Central memory CD8-positive, alpha-beta T cell (primary cell): ENCODE measurements at regions not wholly inside any gene's neighbourhood (a gene's known extent, or its start where the extent isn't known, plus 50 kb on each side); places are given as distances from the start of the nearest gene placed in this dataset.
"Not testable (repeated sequence)": the region's sequence is repeated elsewhere in the genome, so short reads cannot be mapped to it uniquely, and the experiment has no call there.

Experiments
- ATAC-seq: fragments of 150-1000 bp; cut with Tn5 transposase; replicated peaks from 2 replicates; pipeline ENCODE4 v1.10.0; 2022; ENCODE audit warnings: mild to moderate bottlenecking, moderate FRiP score, moderate number of reproducible peaks; ENCODE audit not compliant: poor library complexity, severe bottlenecking; ENCODE audit errors: extremely low read depth
- DNase-seq, 2 donors: peaks; one replicate each; pipeline ENCODE4 v3.0.0; 2021; ENCODE audit warnings: low spot score in 2 of 2
- H3K27ac Mint-ChIP-seq: one replicate; pipeline ENCODE4 v1.8.0; 2022; ENCODE audit warnings: low read depth, mild to moderate bottlenecking, moderate library complexity, mixed read lengths
- H3K27me3 Mint-ChIP-seq: one replicate; pipeline ENCODE4 v1.8.0; 2022; ENCODE audit warnings: mixed read lengths
- H3K36me3 Mint-ChIP-seq: one replicate; pipeline ENCODE4 v1.8.0; 2022; ENCODE audit warnings: mild to moderate bottlenecking, moderate library complexity, mixed read lengths; ENCODE audit not compliant: insufficient read depth
- H3K4me1 Mint-ChIP-seq: one replicate; pipeline ENCODE4 v1.8.0; 2022; ENCODE audit warnings: mixed read lengths
- H3K4me3 Mint-ChIP-seq: one replicate; pipeline ENCODE4 v1.8.0; 2022; ENCODE audit warnings: mild to moderate bottlenecking, moderate library complexity, mixed read lengths
- H3K9me3 Mint-ChIP-seq: one replicate; pipeline ENCODE4 v1.8.0; 2022; ENCODE audit warnings: mixed read lengths

DNA sequence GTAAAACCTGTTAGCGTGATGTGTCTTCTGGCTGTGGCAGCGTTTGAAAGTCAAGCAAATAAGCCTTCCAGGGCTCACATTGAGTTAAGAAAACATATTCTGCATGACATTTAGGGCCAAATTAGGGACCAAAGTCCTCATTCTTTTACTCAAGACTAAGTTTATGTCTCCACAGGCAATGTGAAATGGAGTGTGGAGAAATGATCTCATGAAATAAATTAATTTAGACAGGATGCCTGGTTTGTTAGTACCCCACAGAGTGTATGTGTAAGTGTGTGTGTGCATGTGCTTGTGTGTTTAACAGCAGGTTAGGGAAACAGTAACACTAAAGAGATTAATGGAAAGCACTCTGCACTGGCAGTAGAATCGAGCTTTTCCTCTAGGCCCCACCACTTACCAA lies 82.9 kb upstream of the SNX2 start:
- no peak for ATAC-seq
- DNase-seq, result no peak
- no peak overlapping the region for H3K4me3 Mint-ChIP-seq
- peaks cover 16% of the 10 kb centered on the region for H3K27me3 Mint-ChIP-seq
- no peaks in the 10 kb centered on the region for H3K4me1 Mint-ChIP-seq
- no peaks in the 10 kb centered on the region for H3K9me3 Mint-ChIP-seq
- no peak overlapping the region for H3K27ac Mint-ChIP-seq
- H3K36me3 Mint-ChIP-seq, result no peaks in the 10 kb centered on the region

DNA sequence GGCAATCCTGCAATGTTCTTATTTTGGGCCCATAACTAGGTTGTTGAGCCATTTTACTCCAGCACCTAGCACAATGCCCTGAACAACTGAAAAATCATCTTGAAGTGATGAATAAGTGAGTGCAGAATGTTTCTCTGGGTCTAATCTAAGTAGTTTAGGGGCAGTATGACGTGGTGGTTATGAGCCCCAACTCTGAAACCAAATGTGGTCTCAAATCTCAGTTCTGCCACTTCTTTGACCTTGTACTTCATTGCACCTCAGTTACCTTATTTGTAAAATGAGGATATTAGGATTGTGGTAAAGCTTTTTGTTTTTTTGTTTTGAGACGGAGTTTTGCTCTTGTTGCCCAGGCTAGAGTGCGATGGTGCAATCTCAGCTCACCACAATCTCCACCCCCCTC lies 80.9 kb upstream of the SNX2 start:
- no peak for ATAC-seq
- no peak for DNase-seq
- no peaks in the 10 kb centered on the region for H3K4me1 Mint-ChIP-seq
- no peaks in the 10 kb centered on the region for H3K36me3 Mint-ChIP-seq
- no peaks in the 10 kb centered on the region for H3K9me3 Mint-ChIP-seq
- no peak overlapping the region for H3K27ac Mint-ChIP-seq
- peaks cover under 1% of the 10 kb centered on the region for H3K27me3 Mint-ChIP-seq
- no peak overlapping the region for H3K4me3 Mint-ChIP-seq

DNA sequence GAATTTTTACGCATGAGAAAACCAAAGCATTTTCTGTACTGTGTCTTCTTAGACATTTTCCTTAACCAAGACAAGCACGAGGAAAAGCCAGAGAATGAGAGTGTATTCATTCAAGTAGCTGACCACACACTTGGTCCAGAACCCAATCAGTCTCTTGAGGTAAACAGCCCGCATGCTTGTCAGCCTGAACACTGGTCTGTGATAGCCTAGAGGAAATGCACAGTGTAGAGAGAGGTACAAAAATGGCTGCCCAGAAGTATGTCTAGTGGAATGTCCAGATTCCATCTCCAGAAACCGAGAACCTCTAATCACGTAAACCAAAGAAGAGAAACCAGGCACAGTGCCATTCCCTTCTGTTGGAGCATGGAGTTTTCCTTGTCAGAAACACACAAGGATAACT lies 80.0 kb upstream of the SNX2 start:
- ATAC-seq (no peak), DNase-seq (no peak)
- no peak overlapping the region for H3K27ac Mint-ChIP-seq
- no peak overlapping the region for H3K4me3 Mint-ChIP-seq
- no peaks in the 10 kb centered on the region for H3K36me3 Mint-ChIP-seq
- no peaks in the 10 kb centered on the region for H3K9me3 Mint-ChIP-seq
- H3K4me1 Mint-ChIP-seq, result no peaks in the 10 kb centered on the region
- no peaks in the 10 kb centered on the region for H3K27me3 Mint-ChIP-seq

DNA sequence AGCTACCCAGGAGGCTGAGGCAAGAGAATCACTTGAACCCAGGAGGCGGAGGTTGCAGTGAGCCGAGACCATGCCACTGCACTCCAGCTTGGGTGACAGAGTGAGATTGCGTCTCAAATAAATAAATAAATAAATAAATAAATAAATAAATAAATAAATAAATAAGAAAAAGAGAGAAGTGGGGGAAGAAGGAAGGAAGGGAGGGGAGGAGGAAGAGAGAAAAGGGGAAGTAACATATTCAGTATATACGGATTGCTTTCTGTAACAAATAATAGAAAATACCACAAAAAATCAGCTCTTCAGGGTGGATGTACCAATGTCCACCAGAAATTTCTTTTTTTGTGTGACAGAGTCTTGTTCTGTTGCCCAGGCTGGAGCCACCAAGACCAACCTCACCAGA lies 78.1 kb upstream of the SNX2 start:
- H3K4me3 Mint-ChIP-seq, H3K36me3 Mint-ChIP-seq, H3K4me1 Mint-ChIP-seq, DNase-seq, H3K9me3 Mint-ChIP-seq, ATAC-seq, H3K27me3 Mint-ChIP-seq, H3K27ac Mint-ChIP-seq: not testable (repeated sequence)

DNA sequence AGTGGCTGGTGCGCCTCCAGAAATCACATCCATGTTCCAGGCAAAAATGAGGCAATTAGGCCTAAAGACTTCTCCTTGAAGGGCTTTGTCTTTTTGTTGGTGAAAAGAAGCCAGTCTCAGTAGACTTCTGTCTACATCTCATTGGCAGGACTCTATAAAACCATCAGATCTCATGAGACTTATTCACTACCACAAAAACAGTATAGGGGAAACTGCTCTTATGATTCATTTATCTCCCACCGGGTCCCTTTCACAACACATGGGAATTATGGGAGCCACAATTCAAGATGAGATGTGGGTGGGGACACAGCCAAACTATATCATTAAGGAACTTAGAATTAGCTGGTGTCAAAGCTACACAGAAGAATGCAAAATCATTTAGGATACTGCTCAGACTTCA lies 77.7 kb upstream of the SNX2 start:
- H3K27me3 Mint-ChIP-seq, result no peaks in the 10 kb centered on the region
- peaks cover 2% of the 10 kb centered on the region for H3K36me3 Mint-ChIP-seq
- no peaks in the 10 kb centered on the region for H3K9me3 Mint-ChIP-seq
- H3K27ac Mint-ChIP-seq, result no peak overlapping the region
- H3K4me3 Mint-ChIP-seq, result no peak overlapping the region
- ATAC-seq (no peak), DNase-seq (no peak)
- no peaks in the 10 kb centered on the region for H3K4me1 Mint-ChIP-seq

DNA sequence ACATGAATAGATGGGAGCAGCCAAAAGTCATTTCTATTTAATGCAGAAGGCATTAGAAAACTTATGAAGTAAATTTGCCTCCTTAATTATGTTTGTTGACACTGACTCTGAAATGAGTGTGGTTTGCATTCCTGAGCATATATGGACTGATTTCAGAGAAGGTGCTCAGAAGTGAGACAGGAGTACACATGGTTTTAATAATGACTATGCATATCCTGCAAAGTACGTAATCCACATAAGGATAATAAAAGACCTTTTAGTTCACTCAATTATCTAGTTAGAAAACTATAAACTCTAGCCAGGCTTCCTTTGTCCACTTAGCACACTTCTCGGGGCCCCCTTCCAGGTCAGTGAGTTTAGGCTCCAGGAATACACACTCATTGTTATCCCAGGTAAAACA lies 75.7 kb upstream of the SNX2 start:
- Mint-ChIP-seq H3K27ac (no peak overlapping the region), H3K36me3 (peaks cover 2% of the 10 kb centered on the region), H3K4me3 (no peak overlapping the region), H3K9me3 (no peaks in the 10 kb centered on the region), H3K4me1 (no peaks in the 10 kb centered on the region), H3K27me3 (no peaks in the 10 kb centered on the region)
- ATAC-seq (no peak), DNase-seq (no peak)

DNA sequence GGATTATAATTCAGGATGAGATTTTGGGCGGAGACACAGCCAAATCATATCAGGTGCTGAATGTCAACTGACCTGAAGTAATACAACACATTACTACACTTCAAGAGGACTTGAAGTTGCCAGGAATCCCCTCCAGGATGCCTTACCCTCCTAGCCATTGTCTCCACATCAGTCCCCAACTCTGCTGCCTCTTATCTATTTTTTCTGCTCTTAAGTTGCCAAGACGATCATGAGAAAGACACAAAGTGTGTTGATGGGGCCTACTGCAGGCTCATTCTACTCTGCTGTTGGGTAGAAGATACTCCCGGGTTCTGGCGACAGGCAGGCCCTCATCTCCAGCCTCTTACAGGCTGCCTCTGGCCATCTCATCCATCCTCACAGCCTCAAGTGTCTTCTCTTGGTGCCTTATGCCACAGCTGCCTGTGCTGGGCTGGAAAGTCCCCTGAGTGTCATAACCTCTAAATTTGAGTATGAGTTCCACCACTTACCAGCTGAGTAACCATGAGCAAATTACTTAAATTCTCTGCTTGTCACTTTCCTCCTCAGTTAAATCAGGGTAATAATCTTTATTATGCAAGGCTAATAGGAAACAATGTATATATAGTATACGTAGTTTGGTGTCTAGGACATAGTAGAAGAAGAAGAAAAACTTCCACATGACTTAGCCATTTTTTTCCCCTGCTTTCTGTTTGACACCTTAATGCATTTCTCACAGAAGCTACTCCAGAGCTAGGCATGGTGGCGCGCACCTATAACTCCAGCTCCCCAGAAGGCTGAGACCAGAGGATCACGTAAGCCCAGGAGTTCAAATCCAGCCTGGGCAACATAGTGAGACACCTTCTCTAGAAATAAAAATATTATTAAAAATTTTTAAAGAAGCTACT lies 73.0 kb upstream of the SNX2 start:
- Mint-ChIP-seq H3K9me3 (no peaks in the 10 kb centered on the region), H3K36me3 (peaks cover 2% of the 10 kb centered on the region), H3K27ac (peak overlapping the region; percentile 32), H3K27me3 (no peaks in the 10 kb centered on the region), H3K4me1 (no peaks in the 10 kb centered on the region), H3K4me3 (no peak overlapping the region)
- DNase-seq, result no peak
- peak; percentile 36 for ATAC-seq

DNA sequence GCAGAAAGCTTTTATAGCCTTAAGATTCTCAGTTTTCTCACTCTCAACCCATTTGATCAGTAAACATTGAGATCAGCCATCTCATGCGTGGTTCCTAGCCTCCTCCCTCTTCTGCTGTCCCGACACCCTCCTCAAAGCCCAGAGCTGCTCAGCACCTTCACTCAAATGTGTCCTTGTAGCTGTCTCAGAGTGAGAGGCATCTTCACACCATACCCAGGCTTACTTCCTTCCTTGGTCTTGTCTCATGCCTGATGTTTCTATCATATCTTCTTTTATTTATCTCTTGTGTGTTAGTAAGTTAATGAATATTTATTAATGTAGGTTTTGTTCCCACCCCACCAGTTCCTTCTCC lies 72.4 kb upstream of the SNX2 start:
- no peaks in the 10 kb centered on the region for H3K27me3 Mint-ChIP-seq
- H3K27ac Mint-ChIP-seq, result peak overlapping the region; percentile 32
- no peak for DNase-seq
- peaks cover 2% of the 10 kb centered on the region for H3K36me3 Mint-ChIP-seq
- no peaks in the 10 kb centered on the region for H3K4me1 Mint-ChIP-seq
- no peaks in the 10 kb centered on the region for H3K9me3 Mint-ChIP-seq
- no peak overlapping the region for H3K4me3 Mint-ChIP-seq
- ATAC-seq, result no peak

DNA sequence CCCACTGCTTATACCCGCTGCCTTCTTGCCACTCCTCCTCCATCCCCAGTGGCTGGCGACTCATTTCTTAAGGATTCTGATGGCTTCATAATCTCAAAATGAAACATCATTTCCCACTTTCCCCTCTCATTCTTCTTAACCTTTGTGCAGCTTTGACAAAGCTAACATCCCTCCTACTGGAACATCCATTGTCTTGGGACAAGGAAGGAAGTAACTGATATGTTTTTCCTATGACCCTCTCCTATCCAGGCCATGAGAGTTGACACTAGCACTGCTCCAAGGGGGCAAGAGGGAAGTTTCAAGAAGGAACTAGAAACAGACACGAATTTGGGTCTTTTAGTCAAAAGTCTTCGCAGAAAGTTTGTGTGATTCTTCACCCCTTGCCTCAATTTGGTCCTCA lies 71.7 kb upstream of the SNX2 start:
- DNase-seq (no peak), ATAC-seq (no peak)
- peaks cover 2% of the 10 kb centered on the region for H3K36me3 Mint-ChIP-seq
- H3K4me3 Mint-ChIP-seq, result no peak overlapping the region
- H3K27ac Mint-ChIP-seq, result no peak overlapping the region
- no peaks in the 10 kb centered on the region for H3K27me3 Mint-ChIP-seq
- no peaks in the 10 kb centered on the region for H3K9me3 Mint-ChIP-seq
- H3K4me1 Mint-ChIP-seq, result no peaks in the 10 kb centered on the region

DNA sequence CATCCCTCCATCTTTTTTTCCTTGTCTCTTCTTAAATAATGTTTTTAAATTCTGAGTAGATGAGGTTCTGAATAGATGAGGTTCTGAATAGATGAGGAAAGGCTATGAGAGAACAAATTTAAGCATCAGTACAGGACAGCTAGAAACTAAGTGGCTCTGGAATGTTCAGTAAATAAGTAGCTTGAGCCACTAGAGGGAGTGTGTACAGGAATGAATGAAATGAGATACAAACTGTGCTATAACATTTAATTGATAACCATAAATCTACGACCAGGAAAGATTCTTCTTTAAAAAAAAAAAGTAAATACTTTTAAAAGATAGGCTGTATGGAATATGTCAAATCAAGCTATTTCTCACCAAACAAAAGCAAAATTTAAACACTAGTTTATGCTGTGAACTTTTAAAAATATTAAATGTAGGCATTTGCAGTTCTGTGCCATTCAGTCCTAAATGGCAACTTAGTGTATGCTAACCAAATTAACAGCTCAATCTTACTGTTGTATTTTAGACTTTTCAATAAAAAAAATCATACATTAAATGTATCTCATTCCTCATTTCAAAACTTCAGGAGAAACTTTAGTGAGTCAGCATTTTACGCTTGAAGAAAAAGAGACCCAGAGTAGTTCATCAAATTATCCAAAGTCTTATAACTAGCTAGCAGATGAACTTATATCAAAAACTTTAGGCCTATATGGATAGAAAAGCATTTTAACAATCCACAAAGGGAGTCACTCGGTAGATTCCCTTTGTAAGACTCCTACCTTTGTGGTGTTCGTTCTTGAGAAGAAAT lies 70.4 kb upstream of the SNX2 start:
- Mint-ChIP-seq H3K4me1 (no peaks in the 10 kb centered on the region), H3K36me3 (peaks cover 2% of the 10 kb centered on the region), H3K9me3 (no peaks in the 10 kb centered on the region), H3K27me3 (no peaks in the 10 kb centered on the region), H3K27ac (no peak overlapping the region), H3K4me3 (no peak overlapping the region)
- DNase-seq (no peak), ATAC-seq (no peak)

DNA sequence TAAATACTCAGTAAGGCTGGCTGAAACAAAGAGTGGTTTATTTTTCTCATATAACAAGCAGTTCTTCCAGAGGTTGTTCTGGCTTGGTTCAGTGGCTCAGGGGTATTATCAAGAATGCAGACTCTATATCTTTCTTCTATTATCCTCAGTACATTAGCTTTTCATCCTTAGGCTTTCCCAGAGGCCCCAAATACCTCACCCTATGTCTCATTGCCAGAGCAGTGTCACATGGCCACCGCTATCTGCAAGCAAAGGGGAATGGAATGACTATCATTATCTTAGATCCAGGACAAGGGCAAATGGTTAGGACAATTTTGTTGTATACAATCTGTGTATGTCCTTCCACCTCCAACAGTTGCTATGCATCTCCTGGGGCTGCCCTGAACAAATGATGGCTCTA lies 69.0 kb upstream of the SNX2 start:
- ATAC-seq (no peak), DNase-seq (no peak)
- Mint-ChIP-seq H3K27ac (no peak overlapping the region), H3K36me3 (peaks cover 2% of the 10 kb centered on the region), H3K4me1 (no peaks in the 10 kb centered on the region), H3K27me3 (no peaks in the 10 kb centered on the region), H3K4me3 (no peak overlapping the region), H3K9me3 (no peaks in the 10 kb centered on the region)

DNA sequence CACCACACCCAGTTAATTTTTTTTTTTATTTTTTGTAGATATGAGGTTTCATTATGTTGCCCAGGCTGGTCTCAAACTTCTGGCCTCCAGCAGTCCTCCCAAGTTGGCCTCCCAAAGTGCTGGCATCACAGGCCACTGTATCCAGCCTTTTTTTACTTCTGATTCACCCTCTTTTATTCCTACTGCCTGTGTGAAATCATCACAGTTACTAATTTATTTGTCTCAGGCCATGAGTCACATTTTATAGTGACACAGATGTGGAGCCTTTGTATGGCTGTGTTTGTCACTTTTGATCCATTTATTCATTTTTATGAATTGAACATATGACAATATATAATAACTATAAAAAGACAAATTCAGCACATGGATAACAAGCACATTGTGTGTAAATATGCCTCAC lies 67.1 kb upstream of the SNX2 start:
- Mint-ChIP-seq H3K4me3 (no peak overlapping the region), H3K27me3 (no peaks in the 10 kb centered on the region), H3K4me1 (no peaks in the 10 kb centered on the region), H3K36me3 (no peaks in the 10 kb centered on the region), H3K27ac (no peak overlapping the region), H3K9me3 (no peaks in the 10 kb centered on the region)
- no peak for DNase-seq
- ATAC-seq, result no peak

DNA sequence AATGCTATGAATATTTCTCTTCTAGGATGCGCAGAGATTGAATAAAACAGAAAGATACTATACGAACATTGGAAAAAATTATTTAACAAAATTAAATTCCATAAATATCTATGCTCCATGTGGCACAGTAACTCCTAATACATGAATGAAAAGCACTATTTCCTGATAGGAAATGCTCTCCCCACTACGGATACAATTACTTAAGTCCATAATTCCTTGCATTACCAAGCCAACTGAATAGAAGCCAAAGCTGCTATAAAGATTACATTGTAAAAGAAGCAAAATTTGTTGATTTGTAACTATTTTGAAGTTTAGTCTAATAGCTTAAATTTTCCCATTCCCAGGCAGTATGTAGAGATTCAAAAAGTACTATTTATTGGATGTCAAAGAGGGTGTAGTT lies 61.8 kb upstream of the SNX2 start:
- no peak overlapping the region for H3K4me3 Mint-ChIP-seq
- peaks cover 24% of the 10 kb centered on the region for H3K27me3 Mint-ChIP-seq
- no peaks in the 10 kb centered on the region for H3K9me3 Mint-ChIP-seq
- H3K27ac Mint-ChIP-seq, result no peak overlapping the region
- DNase-seq (no peak), ATAC-seq (no peak)
- H3K36me3 Mint-ChIP-seq, result no peaks in the 10 kb centered on the region
- H3K4me1 Mint-ChIP-seq, result no peaks in the 10 kb centered on the region
